ENCODE measurements at regions not wholly inside any gene's neighbourhood (a gene's known extent, or its start where the extent isn't known, plus 50 kb on each side); places are given as distances from the start of the nearest gene placed in this dataset.
A peak's percentile ranks its signal among the peaks of the same experiment; 100 is the strongest.

DNA sequence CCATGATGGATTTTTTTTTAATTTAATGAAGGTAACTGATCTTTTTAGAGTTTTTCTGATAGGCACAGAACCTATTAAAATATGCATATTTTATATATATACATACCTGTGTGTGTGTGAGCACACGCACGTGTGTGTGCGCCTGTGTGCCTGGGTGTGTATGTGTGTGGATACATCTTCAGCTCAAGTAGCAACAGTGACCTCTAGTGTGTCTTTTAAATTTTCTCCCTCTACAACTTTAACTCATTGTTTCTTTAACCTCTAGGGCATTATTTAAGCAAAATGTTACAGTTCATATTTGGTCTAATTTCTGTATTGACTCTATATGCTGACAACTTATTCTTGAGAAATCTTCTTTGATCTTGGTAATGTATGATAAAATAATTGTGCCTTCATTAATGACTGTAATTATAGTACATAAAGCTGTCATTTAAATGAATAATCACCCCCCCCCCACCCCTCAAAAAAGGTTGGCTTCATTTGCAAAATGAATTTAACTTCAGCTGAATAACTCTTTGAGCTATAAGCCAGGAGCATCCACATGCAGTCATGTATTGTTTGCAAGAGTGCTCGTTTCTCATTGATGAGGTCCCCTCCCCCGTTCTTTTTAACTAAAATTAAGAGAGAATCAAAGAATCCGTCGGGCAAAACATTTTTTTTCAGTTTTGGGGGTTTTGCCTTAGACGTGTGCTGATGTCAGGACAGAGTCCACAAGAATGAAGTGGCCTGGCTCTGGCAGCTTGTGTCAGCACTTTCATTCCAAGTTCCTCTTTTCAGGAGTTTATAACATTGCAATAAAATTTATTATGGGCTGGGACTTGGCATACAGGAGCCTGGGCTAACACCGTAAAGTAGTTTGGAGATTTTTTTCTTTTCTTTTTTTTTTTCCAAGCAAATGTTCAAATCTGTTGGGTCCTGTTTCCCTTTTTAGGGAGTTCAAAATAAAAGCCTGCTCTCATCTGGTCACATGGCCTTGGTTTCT, 80.0 kb downstream of the ETAA1 start:
- H3K4me1 ChIP-seq = peaks cover 8% of the 10 kb centered on the region; the same call in 1 of the 3 replicates
- H3K27ac ChIP-seq = 0 out of 6 replicates have a peak overlapping the region, but pooled peaks of 1 of the 2 experiments have one; percentile 26
- DNase-seq (ENCODE audit: low read depth in 1 of 2, low spot score in 1 of 2) = peak; percentile 27 to 65
- H3K4me2 ChIP-seq = no peak overlapping the region
- WGBS (ENCODE audit: missing lambda C conversion rate) = 46% methylated on average over 9 of the region's 9 CpGs
- ChIA-PET POLR2A (no interaction called here), CTCF (interaction anchor here (0.5 to 3.1 kb wide), 35 partner anchors 8 to 1747 kb away, joined by 3 to 12 read pairs (median 4); no protein-coding TSS in a partner anchor)
- H3K4me3 ChIP-seq = no peak overlapping the region
- peak; percentile 85 for TF ChIP-seq SMC3 (IDR thresholded peaks at IDR 0.05)
- no peak for TF ChIP-seq HOXB13 (CRISPR knock-in tag; IDR thresholded peaks at IDR 0.05; ENCODE audit: low read depth)
- TF ChIP-seq RAD21 (conservative IDR thresholded peaks at IDR 0.05 in 1 of 2, IDR thresholded peaks at IDR 0.05 in 1 of 2) = peak; percentile 87 to 91
- TF ChIP-seq MYC (IDR thresholded peaks at IDR 0.05; ENCODE audit: borderline replicate concordance, low read length) = peak; percentile 24; the same call in 1 of the 2 replicates
- TF ChIP-seq, protein P1, sequence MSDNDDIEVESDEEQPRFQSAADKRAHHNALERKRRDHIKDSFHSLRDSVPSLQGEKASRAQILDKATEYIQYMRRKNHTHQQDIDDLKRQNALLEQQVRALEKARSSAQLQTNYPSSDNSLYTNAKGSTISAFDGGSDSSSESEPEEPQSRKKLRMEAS (IDR thresholded peaks at IDR 0.05) = peak; percentile 38; the same call in 1 of the 2 replicates
- no peak for TF ChIP-seq ESRRA (IDR thresholded peaks at IDR 0.05; ENCODE audit: borderline replicate concordance, low read length)
- TF ChIP-seq, protein P2, sequence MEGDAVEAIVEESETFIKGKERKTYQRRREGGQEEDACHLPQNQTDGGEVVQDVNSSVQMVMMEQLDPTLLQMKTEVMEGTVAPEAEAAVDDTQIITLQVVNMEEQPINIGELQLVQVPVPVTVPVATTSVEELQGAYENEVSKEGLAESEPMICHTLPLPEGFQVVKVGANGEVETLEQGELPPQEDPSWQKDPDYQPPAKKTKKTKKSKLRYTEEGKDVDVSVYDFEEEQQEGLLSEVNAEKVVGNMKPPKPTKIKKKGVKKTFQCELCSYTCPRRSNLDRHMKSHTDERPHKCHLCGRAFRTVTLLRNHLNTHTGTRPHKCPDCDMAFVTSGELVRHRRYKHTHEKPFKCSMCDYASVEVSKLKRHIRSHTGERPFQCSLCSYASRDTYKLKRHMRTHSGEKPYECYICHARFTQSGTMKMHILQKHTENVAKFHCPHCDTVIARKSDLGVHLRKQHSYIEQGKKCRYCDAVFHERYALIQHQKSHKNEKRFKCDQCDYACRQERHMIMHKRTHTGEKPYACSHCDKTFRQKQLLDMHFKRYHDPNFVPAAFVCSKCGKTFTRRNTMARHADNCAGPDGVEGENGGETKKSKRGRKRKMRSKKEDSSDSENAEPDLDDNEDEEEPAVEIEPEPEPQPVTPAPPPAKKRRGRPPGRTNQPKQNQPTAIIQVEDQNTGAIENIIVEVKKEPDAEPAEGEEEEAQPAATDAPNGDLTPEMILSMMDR (IDR thresholded peaks at IDR 0.05) = peak; percentile 86
- ATAC-seq = peak; percentile 91 to 93
- FAIRE-seq = peak; percentile 79
- H3K9me3 ChIP-seq = no peaks in the 10 kb centered on the region

DNA sequence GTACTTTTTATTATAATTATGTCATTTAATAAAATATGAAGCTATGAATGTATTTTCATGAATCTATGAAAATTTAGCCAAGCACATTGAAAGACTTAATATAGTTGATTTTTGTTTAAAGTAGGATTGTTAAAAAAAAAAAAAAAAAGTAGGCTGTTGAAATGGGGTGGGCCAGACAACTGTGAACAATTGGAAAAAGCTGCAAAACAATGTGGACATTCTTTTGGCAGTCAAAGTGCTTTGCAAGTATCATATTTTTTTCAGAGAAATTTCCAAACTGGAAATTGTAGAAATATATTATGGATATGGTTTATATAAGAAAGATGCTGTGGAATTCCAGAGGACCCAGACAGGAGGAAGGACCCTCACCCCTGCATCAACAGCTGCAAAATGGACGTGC, 82.1 kb downstream of the ETAA1 start:
- H3K9me3 ChIP-seq = no peaks in the 10 kb centered on the region
- no peak overlapping the region for H3K4me2 ChIP-seq
- no peak for DNase-seq (ENCODE audit: low read depth in 1 of 2, low spot score in 1 of 2)
- 29% methylated on average over 1 of the region's 1 CpG for WGBS (ENCODE audit: missing lambda C conversion rate)
- H3K27ac ChIP-seq = no peak overlapping the region
- no peak overlapping the region for H3K4me3 ChIP-seq
- TF ChIP-seq, protein P3, sequence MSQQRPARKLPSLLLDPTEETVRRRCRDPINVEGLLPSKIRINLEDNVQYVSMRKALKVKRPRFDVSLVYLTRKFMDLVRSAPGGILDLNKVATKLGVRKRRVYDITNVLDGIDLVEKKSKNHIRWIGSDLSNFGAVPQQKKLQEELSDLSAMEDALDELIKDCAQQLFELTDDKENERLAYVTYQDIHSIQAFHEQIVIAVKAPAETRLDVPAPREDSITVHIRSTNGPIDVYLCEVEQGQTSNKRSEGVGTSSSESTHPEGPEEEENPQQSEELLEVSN (IDR thresholded peaks at IDR 0.05; ENCODE audit: borderline replicate concordance, low read depth) = no peak
- TF ChIP-seq MYC (IDR thresholded peaks at IDR 0.05; ENCODE audit: borderline replicate concordance, low read length) (no peak), ZFP36 (IDR thresholded peaks at IDR 0.05; ENCODE audit: borderline replicate concordance, partially characterized antibody) (no peak), ESRRA (IDR thresholded peaks at IDR 0.05; ENCODE audit: borderline replicate concordance, low read length) (no peak), HOXA7 (CRISPR knock-in tag; IDR thresholded peaks at IDR 0.05) (no peak), EP300 (IDR thresholded peaks at IDR 0.05) (no peak), KDM5A (IDR thresholded peaks at IDR 0.05) (no peak), POLR2A (IDR thresholded peaks at IDR 0.05; ENCODE audit: low read length) (no peak), TP53 (CRISPR knock-in tag; IDR thresholded peaks at IDR 0.05) (no peak), TFCP2L1 (CRISPR knock-in tag; IDR thresholded peaks at IDR 0.05) (no peak), ZC3H11A (IDR thresholded peaks at IDR 0.05) (no peak), CBX8 (IDR thresholded peaks at IDR 0.05) (no peak)
- TF ChIP-seq, protein P4, sequence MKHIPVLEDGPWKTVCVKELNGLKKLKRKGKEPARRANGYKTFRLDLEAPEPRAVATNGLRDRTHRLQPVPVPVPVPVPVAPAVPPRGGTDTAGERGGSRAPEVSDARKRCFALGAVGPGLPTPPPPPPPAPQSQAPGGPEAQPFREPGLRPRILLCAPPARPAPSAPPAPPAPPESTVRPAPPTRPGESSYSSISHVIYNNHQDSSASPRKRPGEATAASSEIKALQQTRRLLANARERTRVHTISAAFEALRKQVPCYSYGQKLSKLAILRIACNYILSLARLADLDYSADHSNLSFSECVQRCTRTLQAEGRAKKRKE (CRISPR knock-in tag; IDR thresholded peaks at IDR 0.05; ENCODE audit: low read depth) = no peak
- TF ChIP-seq, protein P5, sequence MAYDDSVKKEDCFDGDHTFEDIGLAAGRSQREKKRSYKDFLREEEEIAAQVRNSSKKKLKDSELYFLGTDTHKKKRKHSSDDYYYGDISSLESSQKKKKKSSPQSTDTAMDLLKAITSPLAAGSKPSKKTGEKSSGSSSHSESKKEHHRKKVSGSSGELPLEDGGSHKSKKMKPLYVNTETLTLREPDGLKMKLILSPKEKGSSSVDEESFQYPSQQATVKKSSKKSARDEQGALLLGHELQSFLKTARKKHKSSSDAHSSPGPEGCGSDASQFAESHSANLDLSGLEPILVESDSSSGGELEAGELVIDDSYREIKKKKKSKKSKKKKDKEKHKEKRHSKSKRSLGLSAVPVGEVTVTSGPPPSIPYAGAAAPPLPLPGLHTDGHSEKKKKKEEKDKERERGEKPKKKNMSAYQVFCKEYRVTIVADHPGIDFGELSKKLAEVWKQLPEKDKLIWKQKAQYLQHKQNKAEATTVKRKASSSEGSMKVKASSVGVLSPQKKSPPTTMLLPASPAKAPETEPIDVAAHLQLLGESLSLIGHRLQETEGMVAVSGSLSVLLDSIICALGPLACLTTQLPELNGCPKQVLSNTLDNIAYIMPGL (CRISPR knock-in tag; IDR thresholded peaks at IDR 0.05; ENCODE audit: borderline replicate concordance) = no peak
- TF ChIP-seq, protein P6, sequence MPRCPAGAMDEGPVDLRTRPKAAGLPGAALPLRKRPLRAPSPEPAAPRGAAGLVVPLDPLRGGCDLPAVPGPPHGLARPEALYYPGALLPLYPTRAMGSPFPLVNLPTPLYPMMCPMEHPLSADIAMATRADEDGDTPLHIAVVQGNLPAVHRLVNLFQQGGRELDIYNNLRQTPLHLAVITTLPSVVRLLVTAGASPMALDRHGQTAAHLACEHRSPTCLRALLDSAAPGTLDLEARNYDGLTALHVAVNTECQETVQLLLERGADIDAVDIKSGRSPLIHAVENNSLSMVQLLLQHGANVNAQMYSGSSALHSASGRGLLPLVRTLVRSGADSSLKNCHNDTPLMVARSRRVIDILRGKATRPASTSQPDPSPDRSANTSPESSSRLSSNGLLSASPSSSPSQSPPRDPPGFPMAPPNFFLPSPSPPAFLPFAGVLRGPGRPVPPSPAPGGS (IDR thresholded peaks at IDR 0.05) = no peak
- ATAC-seq = no peak
- POLR2A ChIA-PET = no interaction called here
- no peak for FAIRE-seq
- CTCF ChIA-PET = interaction anchor here (0.7 to 2.2 kb wide), 6 partner anchors 9 to 242 kb away, joined by 3 to 8 read pairs (median 4); no protein-coding TSS in a partner anchor
- peaks cover 8% of the 10 kb centered on the region; the same call in 1 of the 3 replicates for H3K4me1 ChIP-seq
